ENCODE measurements at regions not wholly inside any gene's neighbourhood (a gene's known extent, or its start where the extent isn't known, plus 50 kb on each side); places are given as distances from the start of the nearest gene placed in this dataset.

- Mint-ChIP-seq H3K9me3 (peaks cover 50% of the 10 kb centered on the region), H3K36me3 (peaks cover 19% of the 10 kb centered on the region), H3K4me1 (no peaks in the 10 kb centered on the region), H3K27me3 (ENCODE audit: low read depth) (no peaks in the 10 kb centered on the region), H3K27ac (no peak overlapping the region), H3K4me3 (no peak overlapping the region)
- TF ChIP-seq CTCF (IDR thresholded peaks at IDR 0.05; ENCODE audit: unreplicated experiment): no peak
- DNase-seq (ENCODE audit: low spot score in 2 of 2, unreplicated experiment in 2 of 2): no peak
Observed at GRCh38 chr2:143873886-143874285, 646.0 kb downstream of the ZEB2 start.

GRCh38 chr2:143870696-143871095 lies 649.2 kb downstream of the ZEB2 start:
- no peak overlapping the region for H3K27ac Mint-ChIP-seq
- no peak overlapping the region for H3K4me3 Mint-ChIP-seq
- no peaks in the 10 kb centered on the region for H3K4me1 Mint-ChIP-seq
- H3K36me3 Mint-ChIP-seq: peaks cover 20% of the 10 kb centered on the region
- TF ChIP-seq CTCF (IDR thresholded peaks at IDR 0.05; ENCODE audit: unreplicated experiment): no peak
- H3K27me3 Mint-ChIP-seq (ENCODE audit: low read depth): no peaks in the 10 kb centered on the region
- no peak for DNase-seq (ENCODE audit: low spot score in 2 of 2, unreplicated experiment in 2 of 2)
- H3K9me3 Mint-ChIP-seq: peaks cover 63% of the 10 kb centered on the region

- Mint-ChIP-seq H3K4me1 (peaks cover 2% of the 10 kb centered on the region), H3K36me3 (no peaks in the 10 kb centered on the region), H3K27ac (no peak overlapping the region), H3K27me3 (ENCODE audit: low read depth) (no peaks in the 10 kb centered on the region), H3K4me3 (no peak overlapping the region), H3K9me3 (no peaks in the 10 kb centered on the region)
- no peak for DNase-seq (ENCODE audit: low spot score in 2 of 2, unreplicated experiment in 2 of 2)
- no peak for TF ChIP-seq CTCF (IDR thresholded peaks at IDR 0.05; ENCODE audit: unreplicated experiment)
Observed at GRCh38 chr2:143856978-143857377, 662.9 kb downstream of the ZEB2 start.

GRCh38 chr2:143852759-143853158 lies 667.2 kb downstream of the ZEB2 start:
- Mint-ChIP-seq H3K27me3 (ENCODE audit: low read depth) (no peaks in the 10 kb centered on the region), H3K9me3 (no peaks in the 10 kb centered on the region), H3K27ac (no peak overlapping the region), H3K4me3 (no peak overlapping the region), H3K36me3 (no peaks in the 10 kb centered on the region), H3K4me1 (peaks cover 6% of the 10 kb centered on the region)
- TF ChIP-seq CTCF (IDR thresholded peaks at IDR 0.05; ENCODE audit: unreplicated experiment): no peak
- no peak for DNase-seq (ENCODE audit: low spot score in 2 of 2, unreplicated experiment in 2 of 2)

GRCh38 chr2:143850084-143850483 lies 669.8 kb downstream of the ZEB2 start:
- Mint-ChIP-seq H3K36me3 (no peaks in the 10 kb centered on the region), H3K27ac (no peak overlapping the region), H3K9me3 (peaks cover 6% of the 10 kb centered on the region), H3K4me3 (no peak overlapping the region), H3K4me1 (peaks cover 6% of the 10 kb centered on the region), H3K27me3 (ENCODE audit: low read depth) (no peaks in the 10 kb centered on the region)
- no peak for TF ChIP-seq CTCF (IDR thresholded peaks at IDR 0.05; ENCODE audit: unreplicated experiment)
- no peak for DNase-seq (ENCODE audit: low spot score in 2 of 2, unreplicated experiment in 2 of 2)

- H3K9me3 Mint-ChIP-seq: peaks cover 6% of the 10 kb centered on the region
- no peak overlapping the region for H3K27ac Mint-ChIP-seq
Observed at GRCh38 chr2:143847257-143847656, 672.7 kb downstream of the ZEB2 start.

More at GRCh38 chr2:143847257-143847656, 672.7 kb downstream of the ZEB2 start:
- no peaks in the 10 kb centered on the region for H3K27me3 Mint-ChIP-seq (ENCODE audit: low read depth)
- no peak overlapping the region for H3K4me3 Mint-ChIP-seq
- no peak for TF ChIP-seq CTCF (IDR thresholded peaks at IDR 0.05; ENCODE audit: unreplicated experiment)
- no peak for DNase-seq (ENCODE audit: low spot score in 2 of 2, unreplicated experiment in 2 of 2)
- peaks cover 6% of the 10 kb centered on the region for H3K4me1 Mint-ChIP-seq
- H3K36me3 Mint-ChIP-seq: no peaks in the 10 kb centered on the region
